IPS-18c (cell line): ENCODE measurements at regions not wholly inside any gene's neighbourhood (a gene's known extent, or its start where the extent isn't known, plus 50 kb on each side); places are given as distances from the start of the nearest gene placed in this dataset.
"Not testable (repeated sequence)": the region's sequence is repeated elsewhere in the genome, so short reads cannot be mapped to it uniquely, and the experiment has no call there.

Experiments used
- H3K4me3 ChIP-seq: 2 replicates; pipeline ENCODE4 v1.7.0; 2013; ENCODE audit warnings: low read depth, mild to moderate bottlenecking, low read length, moderate library complexity; ENCODE audit not compliant: insufficient read depth
- H3K9me3 ChIP-seq: one replicate; pipeline ENCODE4 v1.6.1; 2013; ENCODE audit warnings: mild to moderate bottlenecking, low read length, moderate library complexity; ENCODE audit not compliant: control insufficient read depth, insufficient read depth

DNA sequence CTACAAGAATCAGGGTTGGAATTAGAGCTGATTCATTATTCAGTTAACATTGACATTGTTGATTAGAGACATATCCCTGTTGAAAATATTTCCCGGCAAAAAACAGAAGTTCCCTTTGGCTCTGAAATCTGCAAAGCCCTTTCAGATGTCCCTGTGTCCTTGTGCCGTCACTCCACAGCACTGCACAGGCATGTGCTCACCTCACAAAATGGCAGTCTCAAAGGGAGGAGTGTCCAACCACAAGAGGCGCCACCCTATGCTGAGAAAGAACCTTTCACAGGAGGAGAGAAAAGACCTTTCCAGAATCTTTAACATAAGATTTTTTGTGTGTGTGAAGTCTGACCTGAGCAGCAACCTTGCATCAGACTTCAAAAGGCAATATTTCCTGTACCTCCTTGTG is 112.8 kb upstream of the PRSS3 start:
- no peak overlapping the region for H3K4me3 ChIP-seq

GRCh38 chr9:33684831-33685230 is 110.5 kb upstream of the PRSS3 start:
- no peak overlapping the region for H3K4me3 ChIP-seq
- no peaks in the 10 kb centered on the region for H3K9me3 ChIP-seq

More for the DNA sequence above, 112.8 kb upstream of the PRSS3 start:
- no peaks in the 10 kb centered on the region for H3K9me3 ChIP-seq

GRCh38 chr9:33686942-33687341 is 108.4 kb upstream of the PRSS3 start:
- no peaks in the 10 kb centered on the region for H3K9me3 ChIP-seq
- no peak overlapping the region for H3K4me3 ChIP-seq

- Histone ChIP-seq H3K4me3 (no peak overlapping the region), H3K9me3 (no peaks in the 10 kb centered on the region)
Measured at GRCh38 chr9:33687779-33688178, 107.6 kb upstream of the PRSS3 start.

- Histone ChIP-seq H3K4me3 (no peak overlapping the region), H3K9me3 (no peaks in the 10 kb centered on the region)
Measured at GRCh38 chr9:33690143-33690933, 105.0 kb upstream of the PRSS3 start.

GRCh38 chr9:33695299-33695698 is 100.1 kb upstream of the PRSS3 start:
- Histone ChIP-seq H3K9me3 (no peaks in the 10 kb centered on the region), H3K4me3 (no peak overlapping the region)

DNA sequence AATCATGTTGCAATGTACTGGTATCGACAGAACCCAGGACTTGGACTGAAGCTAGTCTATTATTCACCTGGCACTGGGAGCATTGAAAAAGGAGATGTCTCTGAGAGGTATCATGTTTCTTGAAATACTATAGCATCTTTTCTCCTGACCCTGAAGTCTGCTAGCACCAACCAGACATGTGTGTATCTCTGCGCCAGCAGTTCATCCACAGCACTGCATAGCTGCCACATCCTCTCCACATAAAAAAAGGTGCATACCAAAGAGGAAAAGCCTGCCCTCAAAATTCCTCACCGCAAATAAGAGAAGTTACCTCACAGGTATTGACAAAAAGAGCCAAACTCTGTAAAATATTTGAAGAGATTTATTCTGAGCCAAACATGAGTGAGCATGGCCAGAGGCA is 99.5 kb upstream of the PRSS3 start:
- no peaks in the 10 kb centered on the region for H3K9me3 ChIP-seq
- H3K4me3 ChIP-seq, result no peak overlapping the region

DNA sequence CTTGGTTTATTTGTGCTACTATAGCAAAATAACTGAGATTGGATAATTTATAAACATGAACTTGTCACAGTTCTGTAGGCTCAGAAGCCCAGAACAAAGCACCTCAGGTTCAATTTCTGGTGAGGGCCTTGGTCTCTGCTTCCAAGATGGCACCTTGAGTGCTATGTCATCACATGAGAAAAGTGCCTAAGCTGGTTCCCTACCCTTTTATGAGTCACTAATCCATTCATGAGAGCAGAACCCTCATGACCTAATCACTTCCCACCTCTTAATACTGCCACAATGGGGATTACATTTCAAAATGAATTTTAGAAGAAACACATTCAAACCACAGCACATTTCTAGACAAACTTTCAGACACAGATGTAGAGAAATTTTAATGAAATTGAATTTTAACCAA is 98.2 kb upstream of the PRSS3 start:
- Histone ChIP-seq H3K4me3 (no peak overlapping the region), H3K9me3 (no peaks in the 10 kb centered on the region)

- no peaks in the 10 kb centered on the region for H3K9me3 ChIP-seq
- H3K4me3 ChIP-seq, result no peak overlapping the region
Measured at GRCh38 chr9:33698267-33698666, 97.1 kb upstream of the PRSS3 start.

DNA sequence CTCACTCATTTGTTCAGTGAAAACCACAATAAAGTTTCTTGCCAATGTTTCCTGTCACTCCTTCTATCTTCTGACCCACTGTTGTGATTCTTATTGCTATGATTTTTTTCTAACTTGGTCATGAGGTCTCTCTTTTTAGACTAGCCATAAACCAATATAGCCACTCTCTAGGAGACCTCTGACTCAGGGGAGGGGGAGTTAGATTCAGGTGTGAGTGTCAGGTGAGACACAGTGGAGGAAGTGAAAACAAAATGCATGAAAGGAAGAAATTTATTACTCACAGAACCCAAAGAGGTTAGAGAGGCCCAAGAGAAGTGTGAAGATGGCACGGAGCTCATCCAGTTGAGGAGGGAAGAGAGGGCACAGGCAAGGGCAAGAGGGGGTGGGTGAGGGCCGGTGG is 94.4 kb upstream of the PRSS3 start:
- not testable (repeated sequence) for H3K4me3 ChIP-seq, H3K9me3 ChIP-seq

- H3K9me3 ChIP-seq, result peaks cover 2% of the 10 kb centered on the region
Measured at GRCh38 chr9:33703430-33704102, 91.8 kb upstream of the PRSS3 start.

DNA sequence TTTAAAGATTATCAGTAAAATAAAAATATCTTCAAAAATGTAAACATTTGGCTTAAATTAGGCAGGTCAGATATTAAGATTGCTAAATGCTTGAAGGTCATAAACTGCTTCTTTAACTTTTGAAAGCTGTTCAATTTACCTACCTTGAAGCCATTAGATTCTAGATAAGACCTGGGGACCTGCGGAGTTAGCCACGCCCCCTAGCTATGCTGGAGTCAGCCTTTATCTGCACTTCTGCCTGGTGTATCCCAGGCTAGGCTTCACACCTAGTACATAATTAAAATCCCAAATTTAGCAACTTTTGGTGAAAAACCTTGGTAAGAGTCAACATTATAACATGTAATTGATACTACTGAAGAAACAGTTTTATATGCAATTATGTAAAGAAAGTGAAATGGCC is 89.9 kb upstream of the PRSS3 start:
- not testable (repeated sequence) for H3K4me3 ChIP-seq, H3K9me3 ChIP-seq

More at GRCh38 chr9:33703430-33704102, 91.8 kb upstream of the PRSS3 start:
- no peak overlapping the region for H3K4me3 ChIP-seq

GRCh38 chr9:33708441-33708840 is 86.9 kb upstream of the PRSS3 start:
- H3K4me3 ChIP-seq, result no peak overlapping the region

GRCh38 chr9:33709269-33709668 is 86.1 kb upstream of the PRSS3 start:
- H3K4me3 ChIP-seq, result no peak overlapping the region
- peaks cover 2% of the 10 kb centered on the region for H3K9me3 ChIP-seq

More at GRCh38 chr9:33708441-33708840, 86.9 kb upstream of the PRSS3 start:
- H3K9me3 ChIP-seq, result peaks cover 2% of the 10 kb centered on the region

DNA sequence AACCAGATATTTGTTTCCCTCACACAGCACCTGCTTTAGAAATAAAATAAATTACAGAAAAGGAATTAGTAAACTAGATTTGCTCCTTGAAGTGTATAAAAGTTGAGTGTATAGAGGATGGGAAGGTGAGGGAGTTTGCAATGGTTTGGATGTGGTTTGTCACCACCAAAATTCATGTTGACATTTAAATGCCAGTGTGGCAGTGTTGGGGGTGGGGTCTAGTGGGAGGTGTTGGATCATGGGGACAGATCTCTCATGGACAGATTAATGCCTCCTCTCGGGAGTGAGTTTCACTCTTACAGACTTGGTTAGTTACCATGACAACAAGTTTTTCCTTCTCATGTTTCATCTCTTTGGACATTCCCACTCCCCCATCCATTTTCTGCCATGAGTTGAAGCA is 83.9 kb upstream of the PRSS3 start:
- not testable (repeated sequence) for H3K4me3 ChIP-seq, H3K9me3 ChIP-seq

GRCh38 chr9:33714989-33715388 is 80.4 kb upstream of the PRSS3 start:
- Histone ChIP-seq H3K9me3 (no peaks in the 10 kb centered on the region), H3K4me3 (no peak overlapping the region)

DNA sequence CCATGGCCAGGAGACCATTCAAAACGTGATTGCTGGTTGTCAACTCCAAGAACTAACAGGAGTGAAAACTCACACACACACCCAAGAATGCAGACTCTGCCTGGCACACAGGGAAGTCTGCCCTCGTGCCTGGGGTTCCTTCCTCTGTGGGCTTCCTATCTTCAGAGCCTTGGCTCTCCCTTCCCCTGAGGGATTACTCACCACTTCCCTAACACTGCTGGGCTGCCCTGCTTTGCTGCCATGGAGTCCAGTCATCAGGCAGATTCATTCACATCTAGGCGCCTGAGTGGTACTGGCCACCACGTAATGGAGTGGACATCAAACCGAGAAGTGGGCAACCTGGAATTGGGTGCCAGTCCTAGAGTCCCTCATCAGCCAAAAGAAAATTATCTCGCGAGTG is 76.4 kb upstream of the PRSS3 start:
- H3K9me3 ChIP-seq, result no peaks in the 10 kb centered on the region
- no peak overlapping the region for H3K4me3 ChIP-seq

DNA sequence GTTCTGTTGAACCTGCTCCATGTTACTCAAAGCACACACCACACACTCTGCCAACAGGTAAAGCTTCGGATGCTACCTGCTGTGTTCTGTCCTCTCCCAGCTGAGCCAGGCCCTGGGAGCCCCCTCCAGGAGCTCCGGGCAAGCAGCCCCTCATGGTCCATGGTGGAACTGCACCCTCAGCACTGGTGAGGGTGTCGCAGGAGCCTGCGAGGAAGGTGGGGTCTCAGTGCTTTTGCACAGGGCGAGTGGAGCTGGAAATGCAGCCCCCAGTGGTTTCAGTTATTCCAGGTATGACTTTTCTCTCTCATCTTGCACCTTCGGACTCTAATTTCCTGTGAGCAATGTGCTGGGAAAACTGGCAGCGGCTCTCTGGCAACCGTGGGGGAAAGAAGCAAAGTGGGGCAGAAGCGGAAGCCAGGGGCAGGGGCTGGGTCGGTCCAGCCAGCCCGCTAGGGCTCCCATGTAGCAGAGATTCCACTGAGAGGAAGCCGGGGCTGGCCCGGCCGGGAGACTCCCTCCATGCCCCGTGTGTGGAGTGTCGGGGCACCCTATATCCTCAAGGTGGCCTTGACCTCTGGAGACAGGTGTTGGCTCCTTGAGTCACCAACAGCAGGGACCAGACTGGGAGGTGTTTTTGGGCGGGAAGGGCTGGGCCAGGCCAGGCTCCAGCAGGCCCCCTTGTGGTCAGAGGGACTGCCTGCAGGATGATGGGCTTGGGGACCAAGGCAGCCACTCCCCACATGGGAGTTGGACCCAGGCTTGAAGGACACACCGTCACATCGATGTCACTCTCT is 75.6 kb upstream of the PRSS3 start:
- Histone ChIP-seq H3K9me3 (no peaks in the 10 kb centered on the region), H3K4me3 (no peak overlapping the region)
